BJ (cell line): ENCODE measurements at regions not wholly inside any gene's neighbourhood (a gene's known extent, or its start where the extent isn't known, plus 50 kb on each side); places are given as distances from the start of the nearest gene placed in this dataset.
"Not testable (repeated sequence)": the region's sequence is repeated elsewhere in the genome, so short reads cannot be mapped to it uniquely, and the experiment has no call there.

Source experiments
- CTCF ChIA-PET: fragments of 350-600 bp; formaldehyde crosslinking; extraction: SDS; loops from one replicate; lab custom pipeline; 2021; ENCODE audit warnings: antibody characterized with exemption, inconsistent platforms; lab: Yijun Ruan, JAX
- POLR2A ChIA-PET: fragments of 300-600 bp; sonication (Branson Sonifier 250); formaldehyde crosslinking; extraction: SDS; loops from one replicate; lab custom pipeline; 2021; ENCODE audit warnings: antibody characterized with exemption; lab: Charles Lee
- DNase-seq: peaks from one replicate; pipeline ENCODE4 v3.0.0-alpha.2; 2011; ENCODE audit warnings: low read depth
- H3K27me3 ChIP-seq: 2 replicates; pipeline ENCODE4 v1.6.0; 2011; ENCODE audit warnings: low read length; ENCODE audit not compliant: control insufficient read depth, insufficient read depth
- H3K36me3 ChIP-seq: 2 replicates; pipeline ENCODE4 v1.5.1; 2011; ENCODE audit warnings: low read length; ENCODE audit not compliant: control insufficient read depth, insufficient read depth
- H3K4me3 ChIP-seq: 2 replicates; pipeline ENCODE4 v1.5.1; 2011; ENCODE audit warnings: low read depth, mild to moderate bottlenecking, control low read depth, low read length
- CTCF ChIP-seq: IDR thresholded peaks from 2 replicates; pipeline ENCODE4 v1.5.1; 2011; ENCODE audit warnings: low read depth, mild to moderate bottlenecking, control low read depth, inconsistent platforms, low read length, moderate library complexity; ENCODE audit not compliant: insufficient read depth

- Histone ChIP-seq H3K36me3 (no peaks in the 10 kb centered on the region), H3K27me3 (no peaks in the 10 kb centered on the region), H3K4me3 (no peak overlapping the region)
- ChIA-PET CTCF (interaction anchor here (3.2 to 4.2 kb wide), 2 partner anchors 15 to 17 kb away, joined by 16 to 18 read pairs; no protein-coding TSS in a partner anchor), POLR2A (no interaction called here)
- no peak for TF ChIP-seq CTCF
- DNase-seq, result no peak
Observed at GRCh38 chr1:245058436-245058835, 96.3 kb upstream of the KIF26B start.

GRCh38 chr1:245056913-245057312, 97.9 kb upstream of the KIF26B start:
- H3K36me3 ChIP-seq, result no peaks in the 10 kb centered on the region
- ChIA-PET POLR2A (no interaction called here), CTCF (interaction anchor here (1.0 to 3.2 kb wide), 3 partner anchors 13 to 255 kb away, joined by 4 to 16 read pairs (median 4); no protein-coding TSS in a partner anchor)
- no peak for DNase-seq
- no peak for TF ChIP-seq CTCF
- no peaks in the 10 kb centered on the region for H3K27me3 ChIP-seq
- H3K4me3 ChIP-seq, result no peak overlapping the region

DNA sequence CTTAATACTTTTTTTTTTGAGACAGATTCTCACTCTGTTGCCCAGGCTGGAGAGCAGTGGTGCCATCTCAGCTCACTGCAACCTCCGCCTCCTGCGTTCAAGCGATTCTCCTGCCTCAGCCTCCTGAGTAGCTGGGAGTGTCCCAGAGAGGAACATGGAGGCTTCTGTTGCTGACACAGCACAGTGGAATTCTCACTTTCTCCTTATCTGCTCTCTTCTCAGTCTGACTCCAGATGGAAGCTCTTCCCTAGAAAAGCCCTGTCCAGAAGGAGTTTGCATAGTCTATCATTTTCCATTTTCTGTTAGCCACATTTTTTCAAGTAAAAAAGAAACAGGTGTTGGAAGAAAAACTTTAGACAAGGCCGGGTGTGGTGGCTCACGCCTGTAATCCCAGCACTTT, 98.5 kb upstream of the KIF26B start:
- H3K36me3 ChIP-seq, H3K4me3 ChIP-seq, H3K27me3 ChIP-seq, POLR2A ChIA-PET, DNase-seq: not testable (repeated sequence)
- CTCF ChIA-PET, result interaction anchor here (1.2 to 3.2 kb wide), 2 partner anchors 14 to 255 kb away, joined by 4 to 16 read pairs; no protein-coding TSS in a partner anchor

- CTCF ChIA-PET, result interaction anchor here (3.2 kb wide), 1 partner anchor 14 kb away, joined by 16 read pairs; no protein-coding TSS in a partner anchor
Observed at GRCh38 chr1:245055752-245056151, 99.0 kb upstream of the KIF26B start.

DNA sequence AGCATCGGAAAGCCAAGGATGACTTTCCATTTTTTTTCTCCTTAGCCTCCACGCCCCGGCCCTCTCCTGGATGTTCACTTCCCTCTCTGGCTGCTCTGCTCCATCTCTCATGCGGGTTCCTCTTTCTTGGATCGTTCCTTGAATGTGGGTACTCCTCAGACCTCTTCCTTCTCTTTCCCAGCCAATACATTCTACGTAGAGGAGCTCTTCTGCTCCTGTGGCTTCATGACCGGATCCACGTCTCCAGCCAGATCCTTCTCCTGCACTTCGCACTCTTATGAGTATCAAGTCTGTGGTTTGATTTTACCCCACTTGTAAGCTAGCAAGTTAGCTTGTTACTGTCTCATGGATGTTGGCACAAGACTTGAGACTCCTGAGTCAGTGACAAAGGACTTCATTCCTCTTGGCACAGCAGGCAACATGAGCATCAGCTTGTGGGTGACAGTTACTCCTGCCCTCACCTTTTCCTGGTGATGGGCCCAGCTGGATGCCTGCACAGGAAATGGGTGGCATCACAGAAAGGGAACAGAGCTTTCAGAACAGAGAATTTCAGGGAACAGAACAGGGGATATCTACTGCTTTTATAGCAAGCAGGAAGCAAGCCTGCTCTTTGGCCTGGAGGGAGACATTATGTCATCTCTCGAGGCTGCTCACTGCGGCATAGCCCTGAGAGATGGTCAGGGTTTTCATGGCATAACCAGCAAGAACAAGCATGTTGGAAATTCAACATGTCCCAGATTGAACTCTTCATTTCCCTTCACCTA, 100.1 kb upstream of the KIF26B start:
- TF ChIP-seq CTCF, result no peak
- POLR2A ChIA-PET, result no interaction called here
- DNase-seq, result no peak
- CTCF ChIA-PET, result interaction anchor here (1.2 kb wide), 1 partner anchor 12 kb away, joined by 5 read pairs; no protein-coding TSS in a partner anchor
- Histone ChIP-seq H3K4me3 (no peak overlapping the region), H3K27me3 (no peaks in the 10 kb centered on the region), H3K36me3 (no peaks in the 10 kb centered on the region)

More at GRCh38 chr1:245055752-245056151, 99.0 kb upstream of the KIF26B start:
- no peaks in the 10 kb centered on the region for H3K36me3 ChIP-seq
- no peaks in the 10 kb centered on the region for H3K27me3 ChIP-seq
- H3K4me3 ChIP-seq, result no peak overlapping the region
- POLR2A ChIA-PET, result no interaction called here
- no peak for TF ChIP-seq CTCF
- DNase-seq, result no peak
